DOHH2 (cell line): ENCODE measurements at regions not wholly inside any gene's neighbourhood (a gene's known extent, or its start where the extent isn't known, plus 50 kb on each side); places are given as distances from the start of the nearest gene placed in this dataset.

Source experiments
- H3F3A ChIP-seq: fragments of 200-600 bp; sonication (generic), shearing (Covaris generic); 2 replicates; pipeline ENCODE4 v1.6.0; 2016; ENCODE audit warnings: antibody characterized with exemption, mild to moderate bottlenecking; ENCODE audit not compliant: control insufficient read depth, insufficient read depth
- H3K27ac ChIP-seq: fragments of 200-600 bp; sonication (generic); 2 replicates; pipeline ENCODE4 v1.5.1; 2014; ENCODE audit warnings: low read depth, mild to moderate bottlenecking, low read length, moderate library complexity
- H3K27me3 ChIP-seq: fragments of 200-600 bp; sonication (generic); 2 replicates; pipeline ENCODE4 v1.6.1; 2014; ENCODE audit warnings: mild to moderate bottlenecking, low read length, mixed read lengths; ENCODE audit not compliant: control insufficient read depth
- H3K36me3 ChIP-seq: fragments of 200-600 bp; sonication (generic); 2 replicates; pipeline ENCODE4 v1.6.1; 2014; ENCODE audit warnings: mild to moderate bottlenecking, low read length, moderate library complexity, mixed read lengths; ENCODE audit not compliant: control insufficient read depth
- H3K4me1 ChIP-seq: fragments of 200-600 bp; sonication (generic); 2 replicates; pipeline ENCODE4 v1.6.1; 2014; ENCODE audit warnings: mild to moderate bottlenecking, low read length, mixed read lengths; ENCODE audit not compliant: control insufficient read depth
- H3K4me2 ChIP-seq: fragments of 200-600 bp; sonication (generic); 2 replicates; pipeline ENCODE4 v1.6.0; 2014; ENCODE audit warnings: mild to moderate bottlenecking, low read length, moderate library complexity
- H3K4me3 ChIP-seq: fragments of 200-600 bp; sonication (generic); 2 replicates; pipeline ENCODE4 v1.5.1; 2014; ENCODE audit warnings: mild to moderate bottlenecking, low read length, mixed read lengths
- H3K79me2 ChIP-seq: fragments of 200-600 bp; sonication (generic); 2 replicates; pipeline ENCODE4 v1.6.1; 2014; ENCODE audit warnings: mild to moderate bottlenecking, low read length, mixed read lengths; ENCODE audit not compliant: control insufficient read depth
- H3K9me2 ChIP-seq: fragments of 200-600 bp; sonication (generic); replicated peaks from 2 replicates; pipeline ENCODE4 v1.6.1; 2014; ENCODE audit warnings: mild to moderate bottlenecking, low read length, mixed read lengths; ENCODE audit not compliant: control insufficient read depth
- H3K9me3 ChIP-seq: fragments of 200-600 bp; sonication (generic); 2 replicates; pipeline ENCODE4 v1.6.1; 2014; ENCODE audit warnings: antibody characterized with exemption, low read length, mixed read lengths; ENCODE audit not compliant: control insufficient read depth, insufficient read depth
- H4K20me1 ChIP-seq: fragments of 200-600 bp; sonication (generic); 2 replicates; pipeline ENCODE4 v1.6.0; 2014; ENCODE audit warnings: low read depth, mild to moderate bottlenecking, antibody characterized with exemption, low read length, moderate library complexity; ENCODE audit not compliant: control insufficient read depth, insufficient read depth
- CTCF ChIP-seq: fragments of 200-600 bp; sonication (generic); IDR thresholded peaks from one replicate; pipeline ENCODE4 v1.5.1; 2014; ENCODE audit warnings: antibody characterized with exemption, mild to moderate bottlenecking, low read depth, low read length; ENCODE audit not compliant: poor library complexity, severe bottlenecking
- EZH2phosphoT487 ChIP-seq: fragments of 200-600 bp; sonication (generic); IDR thresholded peaks from 2 replicates; pipeline ENCODE4 v1.6.1; 2017; ENCODE audit warnings: borderline replicate concordance, mild to moderate bottlenecking, antibody characterized with exemption, low read length, moderate library complexity, mixed read lengths

DNA sequence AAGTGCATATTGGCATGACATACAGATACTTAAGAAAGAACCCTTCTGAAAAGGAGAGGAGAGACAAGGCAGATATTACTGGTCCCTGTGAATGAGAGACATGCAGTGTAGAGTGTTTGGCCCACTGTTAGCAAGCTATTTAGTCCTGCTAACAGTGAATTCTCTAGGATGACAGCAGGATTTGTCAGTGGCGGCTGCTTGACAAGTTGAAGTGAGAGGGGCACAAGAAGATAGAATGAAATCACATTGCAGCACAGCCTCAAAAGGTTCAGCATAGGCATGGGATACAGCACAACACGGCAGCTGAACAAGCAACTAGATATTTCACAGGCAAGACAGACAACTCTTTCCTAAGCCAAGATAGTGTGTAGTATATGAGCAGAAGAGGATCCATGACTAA is 407.9 kb downstream of the PLA2G4A start:
- Histone ChIP-seq H3K9me2 (no peaks in the 10 kb centered on the region), H3K9me3 (no peaks in the 10 kb centered on the region), H3K4me1 (no peaks in the 10 kb centered on the region), H3K4me3 (no peak overlapping the region), H3K27ac (no peak overlapping the region), H3K27me3 (no peaks in the 10 kb centered on the region), H3K4me2 (no peak overlapping the region), H3F3A (no peaks in the 10 kb centered on the region), H3K79me2 (no peaks in the 10 kb centered on the region), H4K20me1 (no peaks in the 10 kb centered on the region), H3K36me3 (no peaks in the 10 kb centered on the region)
- TF ChIP-seq EZH2phosphoT487: no peak
- no peak for TF ChIP-seq CTCF

DNA sequence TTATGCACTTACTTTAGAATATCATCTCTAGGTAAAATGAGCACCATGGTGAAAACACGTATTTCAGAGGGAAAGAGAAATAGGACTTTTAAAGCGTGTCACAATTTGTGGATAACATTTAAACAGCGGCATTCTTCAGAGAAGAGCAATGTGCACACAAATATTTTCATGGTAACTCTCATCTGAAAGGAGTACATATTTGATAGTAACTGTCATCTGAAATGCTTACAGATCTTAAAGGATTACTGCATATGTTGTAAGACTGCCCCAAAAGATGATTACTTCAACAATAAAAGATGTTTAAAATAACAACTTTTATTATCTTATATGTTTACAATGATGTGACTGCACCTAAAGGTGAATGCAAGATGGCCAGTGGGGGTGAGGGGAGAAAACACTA is 408.8 kb downstream of the PLA2G4A start:
- Histone ChIP-seq H3K27me3 (no peaks in the 10 kb centered on the region), H3K4me2 (no peak overlapping the region), H3K27ac (no peak overlapping the region), H4K20me1 (no peaks in the 10 kb centered on the region), H3F3A (no peaks in the 10 kb centered on the region), H3K4me3 (no peak overlapping the region), H3K36me3 (no peaks in the 10 kb centered on the region), H3K79me2 (no peaks in the 10 kb centered on the region), H3K9me2 (no peaks in the 10 kb centered on the region), H3K4me1 (no peaks in the 10 kb centered on the region), H3K9me3 (no peaks in the 10 kb centered on the region)
- TF ChIP-seq CTCF: no peak
- no peak for TF ChIP-seq EZH2phosphoT487

GRCh38 chr1:187241971-187242370 is 413.2 kb downstream of the PLA2G4A start:
- H3K79me2 ChIP-seq: no peaks in the 10 kb centered on the region
- H4K20me1 ChIP-seq: no peaks in the 10 kb centered on the region
- H3K27ac ChIP-seq: no peak overlapping the region
- H3K4me1 ChIP-seq: no peaks in the 10 kb centered on the region
- H3K4me3 ChIP-seq: no peak overlapping the region
- H3F3A ChIP-seq: no peaks in the 10 kb centered on the region
- H3K9me2 ChIP-seq: no peaks in the 10 kb centered on the region
- no peaks in the 10 kb centered on the region for H3K9me3 ChIP-seq
- no peak for TF ChIP-seq EZH2phosphoT487
- TF ChIP-seq CTCF: no peak
- no peaks in the 10 kb centered on the region for H3K27me3 ChIP-seq
- H3K36me3 ChIP-seq: no peaks in the 10 kb centered on the region
- H3K4me2 ChIP-seq: no peak overlapping the region

DNA sequence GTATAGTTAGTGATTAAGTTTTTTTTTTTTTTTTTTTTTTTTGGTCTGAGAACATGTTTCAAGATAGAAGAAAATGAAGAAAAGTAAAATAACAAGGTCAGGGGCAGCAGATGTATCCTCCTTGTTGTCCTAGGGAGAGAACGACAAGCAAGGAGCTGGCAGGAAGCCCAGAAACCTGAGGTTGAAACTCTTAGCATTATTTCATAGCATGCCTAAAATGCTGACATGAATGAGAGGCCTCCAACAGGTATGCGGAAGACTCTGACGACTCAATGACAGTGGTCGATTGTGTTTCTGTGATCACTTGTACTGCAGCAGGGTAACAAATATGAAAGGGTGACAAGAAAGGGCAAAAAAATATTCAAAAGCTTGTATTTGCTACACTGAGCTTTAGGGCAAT is 415.9 kb downstream of the PLA2G4A start:
- Histone ChIP-seq H3K4me3 (no peak overlapping the region), H3K36me3 (no peaks in the 10 kb centered on the region), H3K9me3 (no peaks in the 10 kb centered on the region), H3K9me2 (no peaks in the 10 kb centered on the region), H3K79me2 (no peaks in the 10 kb centered on the region), H3K4me2 (no peak overlapping the region), H3F3A (no peaks in the 10 kb centered on the region), H3K27ac (no peak overlapping the region), H3K4me1 (no peaks in the 10 kb centered on the region), H3K27me3 (no peaks in the 10 kb centered on the region), H4K20me1 (no peaks in the 10 kb centered on the region)
- TF ChIP-seq CTCF (no peak), EZH2phosphoT487 (no peak)
